Testis (tissue), 2 donors: ENCODE measurements at regions not wholly inside any gene's neighbourhood (a gene's known extent, or its start where the extent isn't known, plus 50 kb on each side); places are given as distances from the start of the nearest gene placed in this dataset.

Experiments used
- DNase-seq: peaks from one replicate; pipeline ENCODE4 v3.0.0-alpha.2; 2019
- H3K27ac ChIP-seq, 2 donors: fragments of 200-600 bp; sonication (generic); one replicate each; pipeline ENCODE4 v1.5.1; 2019
- H3K27me3 ChIP-seq: fragments of 200-600 bp; sonication (generic); one replicate; pipeline ENCODE4 v1.5.1; 2019
- H3K36me3 ChIP-seq: fragments of 200-600 bp; sonication (generic); one replicate; pipeline ENCODE4 v1.5.1; 2017; ENCODE audit warnings: low read depth; ENCODE audit errors: missing control alignments
- H3K4me1 ChIP-seq: fragments of 200-600 bp; sonication (generic); one replicate; pipeline ENCODE4 v1.5.1; 2019
- H3K4me3 ChIP-seq, 2 donors: fragments of 200-600 bp; sonication (generic); one replicate each; pipeline ENCODE4 v1.5.1; 2017 to 2019
- H3K9me3 ChIP-seq: fragments of 200-600 bp; sonication (generic); one replicate; pipeline ENCODE4 v1.5.1; 2017
- CTCF ChIP-seq, 3 experiments: fragments of 450-650 bp in 2 of 3; fragments of 200-600 bp in 1 of 3; sonication (generic) in 1 of 3; IDR thresholded peaks; one replicate each; pipeline ENCODE4 v1.5.1; 2016 to 2019; ENCODE audit warnings: antibody characterized with exemption in 3 of 3, mild to moderate bottlenecking in 2 of 3, moderate library complexity in 1 of 3
- POLR2A ChIP-seq: fragments of 450-650 bp; IDR thresholded peaks from one replicate; pipeline ENCODE4 v1.6.1; 2017; ENCODE audit warnings: antibody characterized with exemption, mild to moderate bottlenecking, moderate library complexity
- WGBS, 2 donors: methylation state at CpG; one replicate each; pipeline ENCODE4 v1.1.5; 2018; 5-methylcytosine and 5-hydroxymethylcytosine counted together
- intact Hi-C: fragments of 100-400 bp; cut with DNase I; formaldehyde crosslinking; loops from one replicate; pipeline ENCODE4 v1.15.1; 2023; ENCODE audit warnings: low total_unique reads

- H3K9me3 ChIP-seq: no peaks in the 10 kb centered on the region
- TF ChIP-seq POLR2A (no peak), CTCF (IDR thresholded peaks at IDR 0.05) (no peak)
- no peak overlapping the region for H3K4me3 ChIP-seq
- H3K27me3 ChIP-seq: no peaks in the 10 kb centered on the region
- no peak overlapping the region for H3K27ac ChIP-seq
- DNase-seq: no peak
- intact Hi-C loops: no loop called here
- no peaks in the 10 kb centered on the region for H3K36me3 ChIP-seq
- no peaks in the 10 kb centered on the region for H3K4me1 ChIP-seq
- 81 to 87% methylated on average over 4 of the region's 4 CpGs for WGBS, 2 donors
Measured at GRCh38 chr18:34609986-34610648, 100.0 kb upstream of the DTNA start.

- no peak overlapping the region for H3K4me3 ChIP-seq
- intact Hi-C loops: no loop called here
- no peaks in the 10 kb centered on the region for H3K4me1 ChIP-seq
- no peak overlapping the region for H3K27ac ChIP-seq
- 96 to 97% methylated on average over 7 to 10 of the region's 10 CpGs for WGBS, 2 donors
- no peaks in the 10 kb centered on the region for H3K9me3 ChIP-seq
- TF ChIP-seq CTCF (IDR thresholded peaks at IDR 0.05) (no peak), POLR2A (no peak)
- no peaks in the 10 kb centered on the region for H3K36me3 ChIP-seq
- H3K27me3 ChIP-seq: no peaks in the 10 kb centered on the region
- no peak for DNase-seq
Measured at GRCh38 chr18:34611904-34612303, 98.2 kb upstream of the DTNA start.

- no peaks in the 10 kb centered on the region for H3K27me3 ChIP-seq
- H3K9me3 ChIP-seq: no peaks in the 10 kb centered on the region
- no peaks in the 10 kb centered on the region for H3K4me1 ChIP-seq
- no peak for DNase-seq
- no peak for TF ChIP-seq POLR2A
- TF ChIP-seq CTCF (IDR thresholded peaks at IDR 0.05): no peak
- H3K36me3 ChIP-seq: no peaks in the 10 kb centered on the region
- no peak overlapping the region for H3K27ac ChIP-seq
- intact Hi-C loops: no loop called here
- 84 to 90% methylated on average over 5 of the region's 5 CpGs for WGBS, 2 donors
- H3K4me3 ChIP-seq: no peak overlapping the region
Measured at GRCh38 chr18:34620258-34620861, 89.7 kb upstream of the DTNA start.

- 92 to 94% methylated on average over 2 of the region's 2 CpGs for WGBS, 2 donors
- no peaks in the 10 kb centered on the region for H3K4me1 ChIP-seq
- no peak for DNase-seq
- TF ChIP-seq POLR2A (no peak), CTCF (IDR thresholded peaks at IDR 0.05) (no peak)
- no peak overlapping the region for H3K27ac ChIP-seq
- H3K36me3 ChIP-seq: no peaks in the 10 kb centered on the region
- intact Hi-C loops: no loop called here
- no peaks in the 10 kb centered on the region for H3K9me3 ChIP-seq
- H3K4me3 ChIP-seq: no peak overlapping the region
- H3K27me3 ChIP-seq: no peaks in the 10 kb centered on the region
Measured at GRCh38 chr18:34623557-34623956, 86.5 kb upstream of the DTNA start.

GRCh38 chr18:34624551-34624950 lies 85.5 kb upstream of the DTNA start:
- no peaks in the 10 kb centered on the region for H3K36me3 ChIP-seq
- 59% methylated on average over 3 of the region's 3 CpGs for WGBS, 2 donors
- DNase-seq: no peak
- intact Hi-C loops: no loop called here
- no peaks in the 10 kb centered on the region for H3K27me3 ChIP-seq
- no peak for TF ChIP-seq POLR2A
- no peak for TF ChIP-seq CTCF (IDR thresholded peaks at IDR 0.05)
- H3K4me1 ChIP-seq: no peaks in the 10 kb centered on the region
- no peaks in the 10 kb centered on the region for H3K9me3 ChIP-seq
- H3K4me3 ChIP-seq: no peak overlapping the region
- H3K27ac ChIP-seq: no peak overlapping the region
